ENCODE measurements at regions not wholly inside any gene's neighbourhood (a gene's known extent, or its start where the extent isn't known, plus 50 kb on each side); places are given as distances from the start of the nearest gene placed in this dataset.

- no peak for DNase-seq
Measured at GRCh38 chr18:73511771-73512503, 635.7 kb downstream of the FBXO15 start.

GRCh38 chr18:73509460-73509859 lies 638.2 kb downstream of the FBXO15 start:
- DNase-seq: no peak

DNA sequence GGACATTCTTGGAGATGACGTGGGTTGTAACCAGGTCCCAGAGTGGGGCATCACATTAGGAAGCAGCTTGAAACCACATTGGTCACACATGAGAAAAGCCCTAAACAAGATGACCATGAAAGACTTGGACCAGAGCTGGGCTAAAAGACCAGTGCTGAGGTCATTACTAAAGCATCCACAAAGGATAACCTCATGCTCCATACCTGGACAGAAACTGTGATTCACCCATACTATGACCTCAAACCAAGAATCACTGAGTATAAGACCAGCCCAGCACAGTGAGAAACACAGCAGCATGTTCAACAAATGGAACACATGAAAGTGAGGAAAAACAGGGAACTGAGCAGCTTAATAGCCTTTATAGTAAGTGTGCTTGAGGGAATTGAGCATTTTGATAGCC lies 635.5 kb upstream of the NETO1 start:
- DNase-seq: no peak

DNA sequence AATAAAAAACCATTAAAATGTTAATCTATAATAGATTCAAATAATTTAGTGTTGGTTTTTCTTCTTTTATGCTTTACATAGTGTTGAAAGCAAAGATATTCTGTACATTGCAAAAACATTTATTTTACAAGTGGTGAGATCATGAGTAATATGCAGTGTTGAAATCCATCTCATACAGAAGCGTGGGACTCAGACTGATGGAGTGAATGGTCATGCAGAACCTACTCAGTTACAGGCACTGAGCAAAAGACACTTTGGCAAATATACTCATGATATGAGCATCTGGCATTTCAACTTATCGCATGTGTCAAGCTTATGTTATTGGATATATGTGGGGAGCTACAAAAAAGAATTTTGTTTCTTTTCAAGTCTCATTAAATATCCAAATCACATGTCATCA lies 620.2 kb upstream of the NETO1 start:
- no peak for DNase-seq

GRCh38 chr18:73485166-73485565 lies 617.4 kb upstream of the NETO1 start:
- DNase-seq: no peak

DNA sequence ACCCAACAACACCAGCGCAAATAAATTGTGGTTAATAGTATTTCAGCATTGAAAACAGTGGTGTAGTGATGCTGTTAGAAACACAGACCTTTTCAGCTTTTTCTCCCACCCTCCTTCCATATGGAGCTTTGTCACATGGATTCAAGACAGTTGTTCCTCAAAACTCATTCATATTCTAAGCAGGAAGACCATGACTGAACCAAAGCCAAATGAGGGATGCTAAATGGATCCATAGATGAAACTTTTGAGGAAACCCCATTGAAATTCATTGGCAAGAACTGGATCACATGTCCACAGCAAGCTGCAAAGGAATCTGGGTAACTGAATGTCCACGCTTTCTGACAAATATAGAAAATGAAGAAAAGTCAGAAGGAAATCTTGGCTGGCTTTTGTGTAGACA lies 615.1 kb upstream of the NETO1 start:
- DNase-seq: no peak

GRCh38 chr18:73479477-73479876 lies 611.7 kb upstream of the NETO1 start:
- no peak for DNase-seq

DNA sequence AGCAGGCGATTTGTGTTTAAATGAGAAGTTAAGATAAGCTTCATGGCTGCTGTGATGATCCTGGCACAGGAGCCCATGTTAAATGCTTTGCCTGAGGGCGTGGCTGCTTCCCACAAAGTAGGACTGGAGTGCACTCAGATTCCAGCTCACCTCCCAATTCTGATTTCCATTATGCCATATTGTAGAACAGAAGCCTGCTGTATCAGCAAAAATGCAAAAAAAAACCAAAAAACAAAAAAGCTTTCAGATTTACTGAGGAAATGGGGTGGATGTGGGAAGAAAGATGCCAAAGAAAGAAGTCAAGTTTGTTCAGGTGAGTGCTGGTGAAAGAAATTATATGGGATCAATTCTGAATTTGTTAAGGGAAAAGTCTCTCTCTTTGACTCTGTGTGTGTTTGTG lies 610.4 kb upstream of the NETO1 start:
- DNase-seq: no peak

GRCh38 chr18:73476031-73476430 lies 608.2 kb upstream of the NETO1 start:
- DNase-seq: no peak

DNA sequence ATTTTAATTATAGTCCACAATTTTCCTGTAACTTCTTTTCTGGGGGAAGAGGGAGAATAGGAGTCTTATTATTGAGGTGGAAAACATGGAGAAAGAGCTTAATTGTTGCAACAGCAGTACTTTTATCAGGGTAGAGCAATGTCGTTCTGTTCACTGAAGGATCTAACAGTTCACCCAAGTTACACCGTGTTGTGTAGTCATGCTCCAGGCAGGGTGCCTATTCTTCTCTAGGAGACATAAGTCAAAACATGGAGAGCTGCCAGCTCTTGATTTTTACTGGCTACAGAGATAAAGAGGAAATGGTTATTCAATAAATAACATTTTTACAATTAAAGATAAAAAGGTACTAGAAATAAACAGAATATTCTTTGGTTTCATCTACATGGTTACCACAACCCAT lies 594.3 kb upstream of the NETO1 start:
- no peak for DNase-seq

DNA sequence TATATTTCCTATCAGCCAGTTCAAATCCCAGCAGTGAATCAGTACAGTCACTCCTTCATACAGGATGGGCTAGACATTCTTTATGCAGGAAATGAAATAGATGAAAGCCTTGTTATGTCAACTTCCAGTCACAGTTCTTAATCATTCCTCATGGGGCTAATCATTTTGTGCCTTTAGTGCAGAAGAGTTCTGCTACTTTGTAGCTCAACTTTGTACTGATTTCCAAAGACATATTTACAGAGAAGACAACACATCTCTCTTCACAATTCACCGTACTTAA lies 593.9 kb upstream of the NETO1 start:
- DNase-seq: no peak

DNA sequence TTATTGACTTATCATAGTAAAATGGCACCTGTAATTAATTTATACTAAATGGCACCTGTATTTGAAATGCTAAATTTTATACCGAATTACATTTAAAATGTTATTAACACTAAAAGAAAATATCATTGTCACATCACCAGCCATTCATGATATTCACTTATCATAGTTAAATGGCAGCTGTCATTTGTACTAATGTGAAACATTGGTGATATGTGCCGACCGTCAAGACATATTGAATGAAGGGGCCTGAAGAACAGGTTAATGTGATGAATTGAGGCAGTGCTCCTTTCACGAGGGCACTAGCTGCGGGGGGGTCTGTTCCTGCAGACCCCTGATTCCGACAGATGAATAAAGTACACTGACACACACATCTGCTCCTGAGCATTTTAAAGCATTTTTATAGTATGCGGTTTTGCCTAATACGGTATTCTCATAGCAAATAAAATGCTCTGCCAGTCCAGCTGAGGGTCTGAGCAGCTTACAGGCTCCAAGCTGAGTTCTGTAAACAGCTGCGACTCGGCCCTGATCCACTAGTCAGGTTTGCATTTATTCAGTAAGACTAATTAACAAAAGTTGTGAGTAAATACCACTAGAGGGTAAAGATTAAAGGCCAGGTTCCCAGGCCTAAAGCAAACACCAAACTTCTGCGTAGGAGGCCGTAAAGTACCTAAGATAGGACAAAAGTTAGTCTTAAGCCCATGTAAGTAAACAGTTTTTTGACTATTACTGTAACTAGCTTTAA lies 593.4 kb upstream of the NETO1 start:
- DNase-seq: no peak

DNA sequence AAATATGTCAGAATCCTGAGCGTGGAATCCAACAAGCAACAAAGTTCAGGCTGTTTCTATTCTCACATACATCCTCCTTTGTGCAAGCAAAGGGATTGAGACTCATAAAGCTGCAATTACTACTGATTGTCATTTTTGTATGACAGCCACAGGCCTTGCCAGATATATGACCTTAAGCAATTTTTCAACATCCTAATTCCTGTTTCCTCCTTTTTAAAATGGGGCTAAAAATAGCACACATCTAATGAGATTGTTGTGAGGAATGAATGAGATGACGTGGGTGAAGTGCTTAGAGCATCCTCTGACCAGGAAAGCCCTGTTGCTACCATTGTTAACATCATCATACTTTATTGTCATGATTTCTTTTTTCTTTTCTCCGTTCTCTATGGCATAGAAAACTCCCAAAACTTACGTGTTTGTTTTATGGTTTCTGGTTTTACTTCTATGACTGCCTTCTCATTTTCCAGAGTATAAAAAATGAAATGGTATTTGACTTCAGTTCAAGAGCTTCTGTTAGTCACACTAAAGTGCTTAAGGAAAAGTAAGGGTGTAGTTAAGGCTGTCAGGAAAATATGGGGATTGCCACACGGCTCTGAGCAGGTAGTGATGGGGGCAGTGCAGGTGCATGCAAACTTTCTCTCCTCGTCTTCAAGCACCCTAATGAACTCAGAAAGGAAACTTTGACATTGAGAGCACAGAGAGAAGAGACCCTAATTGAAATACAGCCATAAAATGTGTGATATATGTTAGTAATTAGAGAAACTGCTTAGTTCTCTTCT lies 590.6 kb upstream of the NETO1 start:
- DNase-seq: no peak

DNA sequence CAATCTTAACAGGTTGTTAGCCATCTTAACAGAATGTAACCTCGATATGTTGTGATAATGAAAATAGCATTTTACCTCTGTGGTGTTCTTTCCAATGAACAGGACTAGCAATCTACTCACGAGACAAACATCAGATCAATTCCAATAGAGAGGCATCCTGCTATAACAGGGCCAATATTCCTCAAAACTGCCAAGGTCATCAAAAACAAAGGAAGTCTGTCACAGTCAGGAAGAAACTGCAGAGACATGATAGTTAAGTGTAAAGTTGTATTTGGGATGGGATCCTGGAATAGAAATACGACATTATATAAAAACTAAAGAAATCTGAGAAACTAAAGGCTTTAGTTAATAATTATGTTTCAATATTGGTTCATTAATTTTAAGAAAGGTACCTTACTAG lies 588.9 kb upstream of the NETO1 start:
- no peak for DNase-seq

- no peak for DNase-seq
Measured at GRCh38 chr18:73452866-73453265, 585.1 kb upstream of the NETO1 start.

- no peak for DNase-seq
Measured at GRCh38 chr18:73446502-73446901, 578.7 kb upstream of the NETO1 start.

GRCh38 chr18:73431620-73432019 lies 563.8 kb upstream of the NETO1 start:
- no peak for DNase-seq

- no peak for DNase-seq
Measured at GRCh38 chr18:73421010-73421409, 553.2 kb upstream of the NETO1 start.

DNA sequence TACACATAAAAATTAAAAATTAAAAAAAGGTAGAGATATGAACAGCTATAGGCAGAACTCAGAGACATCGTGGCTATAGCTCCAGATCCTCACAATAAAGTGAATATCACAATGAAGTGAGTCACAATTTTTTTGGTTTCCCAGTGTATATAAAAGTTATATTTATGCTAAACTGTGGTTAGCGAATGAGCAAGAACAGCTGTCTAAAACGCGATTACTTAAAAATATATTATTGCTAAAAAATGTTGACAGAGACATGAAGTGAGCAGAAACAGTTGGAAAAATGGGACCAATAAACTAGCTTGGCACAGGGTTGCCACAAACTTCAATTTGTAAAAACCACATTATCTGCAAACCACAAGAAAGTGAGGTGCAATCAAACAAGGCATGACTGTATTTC lies 551.7 kb upstream of the NETO1 start:
- DNase-seq: no peak

GRCh38 chr18:73414598-73414997 lies 546.8 kb upstream of the NETO1 start:
- DNase-seq: no peak

- DNase-seq: no peak
Measured at GRCh38 chr18:73414069-73414468, 546.3 kb upstream of the NETO1 start.

GRCh38 chr18:73409242-73409641 lies 541.5 kb upstream of the NETO1 start:
- no peak for DNase-seq

GRCh38 chr18:73408469-73408868 lies 540.7 kb upstream of the NETO1 start:
- DNase-seq: no peak

- DNase-seq: no peak
Measured at GRCh38 chr18:73407506-73407905, 539.7 kb upstream of the NETO1 start.

All from stimulated activated CD8-positive, alpha-beta memory T cell treated with anti-CD3 and anti-CD28 coated beads, Interleukin-4, amount 100 ng/mL, for 48 hours (primary cell).